Thyroid gland (tissue), 4 donors: ENCODE measurements at regions not wholly inside any gene's neighbourhood (a gene's known extent, or its start where the extent isn't known, plus 50 kb on each side); places are given as distances from the start of the nearest gene placed in this dataset.
"Not testable (repeated sequence)": the region's sequence is repeated elsewhere in the genome, so short reads cannot be mapped to it uniquely, and the experiment has no call there.

ENCODE experiments used
- DNase-seq, 2 donors: peaks; one replicate each; pipeline ENCODE4 v3.0.0-alpha.2; 2019
- H3K27ac ChIP-seq, 3 donors: fragments of 200-600 bp; sonication (generic); 1 replicate in 2 of 3; 2 replicates in 1 of 3; pipeline ENCODE4 v1.5.1; 2016 to 2019; ENCODE audit warnings: mild to moderate bottlenecking in 1 of 3, moderate library complexity in 1 of 3
- H3K27me3 ChIP-seq: fragments of 200-600 bp; sonication (generic); one replicate; pipeline ENCODE4 v1.5.1; 2019
- H3K36me3 ChIP-seq, 2 donors: fragments of 200-600 bp; sonication (generic); one replicate each; pipeline ENCODE4 v1.5.1; 2016 to 2019
- H3K4me1 ChIP-seq, 2 donors: fragments of 200-600 bp; sonication (generic); one replicate each; pipeline ENCODE4 v1.5.1; 2017 to 2019
- H3K4me3 ChIP-seq, 3 donors: fragments of 200-600 bp; sonication (generic); replicated peaks in 1 of 3; 1 replicate in 2 of 3; 2 replicates in 1 of 3; pipeline ENCODE4 v1.5.1; 2016; ENCODE audit warnings: mild to moderate bottlenecking in 1 of 3
- H3K9me3 ChIP-seq: fragments of 200-600 bp; sonication (generic); one replicate; pipeline ENCODE4 v1.5.1; 2017
- POLR2A ChIP-seq, 2 donors: fragments of 450-650 bp; IDR thresholded peaks; one replicate each; pipeline ENCODE4 v1.6.1; 2017; ENCODE audit warnings: antibody characterized with exemption in 2 of 2, mild to moderate bottlenecking in 2 of 2, moderate library complexity in 1 of 2
- WGBS, 2 donors: methylation state at CpG; one replicate each; pipeline ENCODE4 v1.1.5; 2017; 5-methylcytosine and 5-hydroxymethylcytosine counted together
- intact Hi-C: fragments of 100-400 bp; cut with DNase I; formaldehyde crosslinking; loops from one replicate; pipeline ENCODE4 v1.15.1; 2023
- TF ChIP-seq, protein P1 (sequence below), 6 experiments: fragments of 200-600 bp in 3 of 6; fragments of 450-650 bp in 3 of 6; sonication (generic) in 3 of 6; IDR thresholded peaks; one replicate each; pipeline ENCODE4 v1.5.1; 2016 to 2019; ENCODE audit warnings: antibody characterized with exemption in 6 of 6, mild to moderate bottlenecking in 2 of 6, inconsistent platforms in 1 of 6, moderate library complexity in 1 of 6

DNA sequence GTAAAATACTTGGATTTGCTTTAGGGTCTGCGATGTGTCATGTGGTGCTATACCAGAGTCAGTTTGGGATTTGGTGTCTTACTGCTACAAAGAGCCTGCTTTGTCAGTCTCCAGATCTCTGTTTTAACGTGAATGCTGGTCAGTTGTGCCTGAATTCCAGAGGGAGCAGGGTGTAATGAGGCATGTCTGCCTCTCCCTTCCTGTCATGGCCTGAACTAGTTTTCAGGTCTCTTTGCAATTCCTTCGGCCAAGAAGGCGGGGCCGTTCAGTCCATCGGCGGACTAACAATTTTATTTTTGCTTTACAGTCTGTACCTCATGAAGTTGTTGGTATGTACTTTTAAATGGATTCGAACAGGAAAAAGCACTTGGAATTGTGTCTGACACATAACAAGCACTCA is 465.1 kb upstream of the ADARB2 start:
- TF ChIP-seq POLR2A (IDR thresholded peaks at IDR 0.05), result no peak
- TF ChIP-seq, protein P1, sequence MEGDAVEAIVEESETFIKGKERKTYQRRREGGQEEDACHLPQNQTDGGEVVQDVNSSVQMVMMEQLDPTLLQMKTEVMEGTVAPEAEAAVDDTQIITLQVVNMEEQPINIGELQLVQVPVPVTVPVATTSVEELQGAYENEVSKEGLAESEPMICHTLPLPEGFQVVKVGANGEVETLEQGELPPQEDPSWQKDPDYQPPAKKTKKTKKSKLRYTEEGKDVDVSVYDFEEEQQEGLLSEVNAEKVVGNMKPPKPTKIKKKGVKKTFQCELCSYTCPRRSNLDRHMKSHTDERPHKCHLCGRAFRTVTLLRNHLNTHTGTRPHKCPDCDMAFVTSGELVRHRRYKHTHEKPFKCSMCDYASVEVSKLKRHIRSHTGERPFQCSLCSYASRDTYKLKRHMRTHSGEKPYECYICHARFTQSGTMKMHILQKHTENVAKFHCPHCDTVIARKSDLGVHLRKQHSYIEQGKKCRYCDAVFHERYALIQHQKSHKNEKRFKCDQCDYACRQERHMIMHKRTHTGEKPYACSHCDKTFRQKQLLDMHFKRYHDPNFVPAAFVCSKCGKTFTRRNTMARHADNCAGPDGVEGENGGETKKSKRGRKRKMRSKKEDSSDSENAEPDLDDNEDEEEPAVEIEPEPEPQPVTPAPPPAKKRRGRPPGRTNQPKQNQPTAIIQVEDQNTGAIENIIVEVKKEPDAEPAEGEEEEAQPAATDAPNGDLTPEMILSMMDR (IDR thresholded peaks at IDR 0.05), result no peak
- Histone ChIP-seq H3K36me3 (no peaks in the 10 kb centered on the region), H3K9me3 (no peaks in the 10 kb centered on the region), H3K27me3 (no peaks in the 10 kb centered on the region), H3K27ac (no peak overlapping the region), H3K4me3 (no peak overlapping the region), H3K4me1 (no peaks in the 10 kb centered on the region)
- intact Hi-C loops, result no loop called here
- WGBS, 2 donors, result 36 to 37% methylated on average over 8 of the region's 8 CpGs
- DNase-seq, result peak in 1 of 2 donors; percentile 8

DNA sequence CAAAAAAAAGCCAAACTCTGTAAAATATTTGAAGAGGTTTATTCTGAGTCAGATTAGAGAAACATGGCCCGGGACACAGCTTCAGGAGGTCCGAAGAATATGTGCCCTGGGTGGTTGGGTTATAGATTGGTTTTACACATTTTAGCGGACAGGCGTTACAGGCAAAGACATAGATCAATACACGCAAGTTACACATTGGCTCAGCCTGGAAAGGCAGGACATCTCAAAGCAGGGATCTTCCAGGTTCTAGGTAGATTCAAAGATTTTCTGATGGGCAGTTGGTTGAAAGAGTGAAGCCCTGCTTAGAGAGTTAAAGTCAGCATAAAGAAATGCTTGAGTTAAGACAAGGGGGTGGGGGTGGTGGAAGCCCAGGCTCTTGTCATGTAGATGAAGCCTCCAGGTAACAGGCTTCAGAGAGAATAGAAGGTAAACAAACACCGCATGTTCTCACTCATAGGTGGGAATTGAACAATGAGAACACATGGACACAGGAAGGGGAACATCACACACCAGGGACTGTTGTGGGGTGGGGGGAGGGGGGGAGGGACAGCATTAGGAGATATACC is 464.3 kb upstream of the ADARB2 start:
- Histone ChIP-seq H3K9me3 (no peaks in the 10 kb centered on the region), H3K27ac (no peak overlapping the region), H3K27me3 (no peaks in the 10 kb centered on the region), H3K4me3 (no peak overlapping the region), H3K36me3 (no peaks in the 10 kb centered on the region), H3K4me1 (no peaks in the 10 kb centered on the region)
- intact Hi-C loops, result no loop called here
- TF ChIP-seq POLR2A (IDR thresholded peaks at IDR 0.05), result no peak
- TF ChIP-seq, protein P1 (IDR thresholded peaks at IDR 0.05), result no peak
- 92 to 93% methylated on average over 6 of the region's 6 CpGs for WGBS, 2 donors
- no peak for DNase-seq

DNA sequence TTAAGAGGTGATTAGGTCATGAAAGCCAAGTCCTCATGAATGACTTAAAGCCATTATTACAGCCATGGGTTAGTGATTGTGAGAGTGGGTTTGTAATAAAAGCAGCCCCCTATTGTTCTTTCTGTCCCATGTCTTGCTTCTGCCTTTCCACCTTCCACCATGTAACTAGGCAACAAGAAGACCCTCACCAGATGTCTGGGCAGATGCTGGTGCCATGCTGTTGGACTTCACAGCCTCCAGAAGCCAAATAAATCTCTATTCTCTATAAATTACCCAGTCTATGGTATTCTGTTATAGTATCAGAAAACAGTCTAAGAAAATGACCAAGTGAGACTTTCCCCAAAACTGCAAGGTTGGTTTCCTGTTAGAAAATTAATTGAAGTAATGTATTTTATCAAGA is 460.3 kb upstream of the ADARB2 start:
- no peak for DNase-seq
- no peak overlapping the region for H3K4me3 ChIP-seq
- H3K9me3 ChIP-seq, result no peaks in the 10 kb centered on the region
- intact Hi-C loops, result no loop called here
- H3K27me3 ChIP-seq, result no peaks in the 10 kb centered on the region
- no peaks in the 10 kb centered on the region for H3K4me1 ChIP-seq
- H3K27ac ChIP-seq, result no peak overlapping the region
- TF ChIP-seq, protein P1 (IDR thresholded peaks at IDR 0.05), result no peak
- no peak for TF ChIP-seq POLR2A (IDR thresholded peaks at IDR 0.05)
- no peaks in the 10 kb centered on the region for H3K36me3 ChIP-seq

DNA sequence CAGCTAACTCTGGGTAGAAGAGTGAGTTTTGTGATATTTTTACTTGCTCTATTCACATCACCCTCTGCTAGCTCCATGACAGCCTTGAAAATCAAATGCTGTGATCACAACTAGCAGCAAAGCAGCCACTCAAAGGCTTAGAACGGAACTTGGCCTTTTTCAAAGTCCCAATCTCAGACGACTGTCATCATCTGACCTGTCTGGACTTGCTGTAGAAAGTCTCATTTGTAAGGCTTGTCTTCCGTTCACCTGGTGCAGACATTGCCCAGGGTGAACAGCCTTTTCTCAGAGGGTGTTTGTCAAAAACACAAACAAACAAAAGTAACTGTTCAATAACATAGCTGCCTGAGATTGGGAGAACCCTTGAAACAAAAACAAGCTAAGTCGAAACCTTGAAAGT is 458.9 kb upstream of the ADARB2 start:
- intact Hi-C loops, result no loop called here
- Histone ChIP-seq H3K4me3 (no peak overlapping the region), H3K9me3 (no peaks in the 10 kb centered on the region), H3K27me3 (no peaks in the 10 kb centered on the region), H3K27ac (no peak overlapping the region), H3K36me3 (no peaks in the 10 kb centered on the region), H3K4me1 (no peaks in the 10 kb centered on the region)
- TF ChIP-seq POLR2A (IDR thresholded peaks at IDR 0.05), result no peak
- TF ChIP-seq, protein P1 (IDR thresholded peaks at IDR 0.05), result no peak
- no peak for DNase-seq
- 51 to 67% methylated on average over 4 of the region's 4 CpGs for WGBS, 2 donors

DNA sequence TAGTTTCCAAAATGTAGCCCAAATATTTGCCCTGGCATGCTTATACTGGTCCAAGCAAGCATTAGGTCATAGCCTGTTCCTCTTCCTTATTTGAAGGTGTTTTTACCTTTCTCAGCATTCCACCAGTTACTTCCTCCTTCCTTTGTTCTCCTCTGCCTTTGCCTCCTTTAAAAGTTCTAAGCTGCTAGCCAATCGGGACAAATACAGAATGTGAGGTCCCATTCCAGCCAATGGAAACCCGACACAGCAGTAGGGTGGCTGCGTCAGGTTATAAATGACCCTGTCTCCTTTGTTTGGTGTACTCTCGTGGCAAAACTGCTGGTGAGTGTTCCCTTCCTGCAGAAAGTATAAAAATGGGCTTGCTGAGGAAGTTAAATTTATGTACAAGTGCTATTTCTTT is 452.0 kb upstream of the ADARB2 start:
- H3K4me3 ChIP-seq, H3K27me3 ChIP-seq, H3K36me3 ChIP-seq, intact Hi-C loops, H3K27ac ChIP-seq, H3K4me1 ChIP-seq, DNase-seq, H3K9me3 ChIP-seq: not testable (repeated sequence)
- WGBS, 2 donors, result 60 to 75% methylated on average over 4 of the region's 4 CpGs

DNA sequence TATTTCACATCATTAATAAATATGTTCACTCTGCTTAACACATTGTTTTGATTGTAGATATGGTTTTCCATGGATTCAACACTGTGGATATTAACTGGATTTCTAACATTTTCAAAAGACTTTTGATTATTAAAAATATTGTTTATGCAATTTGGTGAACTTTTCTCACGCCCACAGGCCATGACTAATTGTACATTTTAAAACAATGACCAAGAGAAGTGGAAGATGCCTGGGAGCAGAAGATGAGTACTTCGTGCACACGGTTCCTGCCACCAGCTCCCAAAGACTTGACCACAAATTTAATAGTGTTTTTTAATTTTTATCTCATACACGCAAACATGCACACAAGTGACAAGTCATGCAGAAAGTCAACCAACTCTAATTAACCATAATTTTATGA is 451.0 kb upstream of the ADARB2 start:
- Histone ChIP-seq H3K27me3 (no peaks in the 10 kb centered on the region), H3K36me3 (no peaks in the 10 kb centered on the region), H3K4me1 (no peaks in the 10 kb centered on the region), H3K4me3 (no peak overlapping the region), H3K9me3 (no peaks in the 10 kb centered on the region), H3K27ac (no peak overlapping the region)
- 81 to 90% methylated on average over 4 of the region's 4 CpGs for WGBS, 2 donors
- TF ChIP-seq, protein P1 (IDR thresholded peaks at IDR 0.05), result no peak
- TF ChIP-seq POLR2A (IDR thresholded peaks at IDR 0.05), result no peak
- intact Hi-C loops, result no loop called here
- no peak for DNase-seq
